ENCODE measurements at regions not wholly inside any gene's neighbourhood (a gene's known extent, or its start where the extent isn't known, plus 50 kb on each side); places are given as distances from the start of the nearest gene placed in this dataset.

DNA sequence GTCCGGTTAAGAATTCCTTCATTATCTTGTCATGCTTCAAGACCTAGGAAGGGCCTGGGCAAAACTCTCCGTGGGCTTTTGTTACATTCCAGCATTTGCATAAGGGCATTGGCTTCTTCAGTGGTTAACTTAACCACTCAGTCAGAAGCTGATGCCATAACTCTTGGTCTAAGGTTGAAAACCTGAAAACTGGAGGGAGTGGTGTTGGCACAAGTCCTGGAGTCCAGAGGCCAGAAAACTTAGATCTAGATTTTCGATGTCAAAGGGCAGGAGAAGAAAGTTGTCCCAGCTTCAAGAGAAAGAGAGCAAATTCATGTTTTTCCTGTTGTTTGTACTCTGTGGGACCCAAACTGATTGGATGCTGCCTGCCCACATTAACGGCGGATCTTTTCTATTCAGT lies 86.6 kb upstream of the GC start:
- Histone ChIP-seq H3K9ac (ENCODE audit: low read length) (no peak overlapping the region), H3F3A (ENCODE audit: insufficient read depth, low read length, poor library complexity, severe bottlenecking) (no peaks in the 10 kb centered on the region), H3K9me3 (ENCODE audit: low read length) (no peaks in the 10 kb centered on the region), H3K9me2 (ENCODE audit: insufficient read depth, low read length) (no peaks in the 10 kb centered on the region), H4K20me1 (ENCODE audit: insufficient read depth) (no peaks in the 10 kb centered on the region), H3K4me3 (ENCODE audit: low read length) (no peak overlapping the region), H3K27ac (ENCODE audit: low read length) (no peak overlapping the region), H3K36me3 (ENCODE audit: insufficient read depth, low read length) (no peaks in the 10 kb centered on the region), H2AFZ (ENCODE audit: low read depth, low read length) (no peak overlapping the region), H3K79me2 (replicated peaks; ENCODE audit: insufficient read depth, low read length) (no peaks in the 10 kb centered on the region), H3K4me2 (ENCODE audit: low read length) (no peak overlapping the region), H3K27me3 (ENCODE audit: insufficient read depth, low read depth, low read length) (no peaks in the 10 kb centered on the region)
- TF ChIP-seq POLR2AphosphoS5 (IDR thresholded peaks at IDR 0.05), result no peak
- TF ChIP-seq, protein P1, sequence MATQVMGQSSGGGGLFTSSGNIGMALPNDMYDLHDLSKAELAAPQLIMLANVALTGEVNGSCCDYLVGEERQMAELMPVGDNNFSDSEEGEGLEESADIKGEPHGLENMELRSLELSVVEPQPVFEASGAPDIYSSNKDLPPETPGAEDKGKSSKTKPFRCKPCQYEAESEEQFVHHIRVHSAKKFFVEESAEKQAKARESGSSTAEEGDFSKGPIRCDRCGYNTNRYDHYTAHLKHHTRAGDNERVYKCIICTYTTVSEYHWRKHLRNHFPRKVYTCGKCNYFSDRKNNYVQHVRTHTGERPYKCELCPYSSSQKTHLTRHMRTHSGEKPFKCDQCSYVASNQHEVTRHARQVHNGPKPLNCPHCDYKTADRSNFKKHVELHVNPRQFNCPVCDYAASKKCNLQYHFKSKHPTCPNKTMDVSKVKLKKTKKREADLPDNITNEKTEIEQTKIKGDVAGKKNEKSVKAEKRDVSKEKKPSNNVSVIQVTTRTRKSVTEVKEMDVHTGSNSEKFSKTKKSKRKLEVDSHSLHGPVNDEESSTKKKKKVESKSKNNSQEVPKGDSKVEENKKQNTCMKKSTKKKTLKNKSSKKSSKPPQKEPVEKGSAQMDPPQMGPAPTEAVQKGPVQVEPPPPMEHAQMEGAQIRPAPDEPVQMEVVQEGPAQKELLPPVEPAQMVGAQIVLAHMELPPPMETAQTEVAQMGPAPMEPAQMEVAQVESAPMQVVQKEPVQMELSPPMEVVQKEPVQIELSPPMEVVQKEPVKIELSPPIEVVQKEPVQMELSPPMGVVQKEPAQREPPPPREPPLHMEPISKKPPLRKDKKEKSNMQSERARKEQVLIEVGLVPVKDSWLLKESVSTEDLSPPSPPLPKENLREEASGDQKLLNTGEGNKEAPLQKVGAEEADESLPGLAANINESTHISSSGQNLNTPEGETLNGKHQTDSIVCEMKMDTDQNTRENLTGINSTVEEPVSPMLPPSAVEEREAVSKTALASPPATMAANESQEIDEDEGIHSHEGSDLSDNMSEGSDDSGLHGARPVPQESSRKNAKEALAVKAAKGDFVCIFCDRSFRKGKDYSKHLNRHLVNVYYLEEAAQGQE (IDR thresholded peaks at IDR 0.05; ENCODE audit: borderline replicate concordance), result no peak
- TF ChIP-seq EP300 (conservative IDR thresholded peaks at IDR 0.05; ENCODE audit: poor library complexity, severe bottlenecking), result no peak
- TF ChIP-seq RAD21 (conservative IDR thresholded peaks at IDR 0.05), result no peak
- no peak for TF ChIP-seq SMC3 (conservative IDR thresholded peaks at IDR 0.05; ENCODE audit: poor library complexity)
- no peak for TF ChIP-seq TAF1 (IDR thresholded peaks at IDR 0.05; ENCODE audit: low read depth)
- no peak for TF ChIP-seq MXI1 (conservative IDR thresholded peaks at IDR 0.05; ENCODE audit: poor library complexity, severe bottlenecking)
- TF ChIP-seq EZH2 (IDR thresholded peaks at IDR 0.05; ENCODE audit: borderline replicate concordance, insufficient read depth, low read length, poor library complexity, severe bottlenecking), result no peak
- TF ChIP-seq CTCF (IDR thresholded peaks at IDR 0.05; ENCODE audit: poor library complexity, severe bottlenecking), result no peak

DNA sequence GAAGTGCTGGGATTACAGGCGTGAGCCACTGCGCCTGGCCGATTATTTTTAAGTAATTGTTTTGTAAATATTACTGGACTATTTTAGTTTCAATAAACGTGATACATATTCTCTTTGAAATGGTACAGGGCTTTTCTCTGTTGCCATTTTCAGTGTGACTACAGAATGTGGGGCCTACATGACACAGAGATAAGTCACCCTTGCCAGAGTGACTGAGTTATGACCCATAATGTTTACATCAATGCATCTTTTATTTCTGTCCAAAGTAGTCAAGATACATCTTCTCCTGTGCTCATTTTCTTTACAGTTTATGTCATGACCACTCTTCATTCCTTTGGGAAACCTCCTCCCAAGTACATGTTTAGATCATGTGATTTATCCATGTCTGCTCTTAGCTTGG lies 88.3 kb upstream of the GC start:
- Histone ChIP-seq H2AFZ (ENCODE audit: low read depth, low read length) (peak overlapping the region; percentile 25), H4K20me1 (ENCODE audit: insufficient read depth) (no peaks in the 10 kb centered on the region), H3K27me3 (ENCODE audit: insufficient read depth, low read depth, low read length) (no peaks in the 10 kb centered on the region), H3K4me3 (ENCODE audit: low read length) (peak overlapping the region; percentile 33), H3K9me2 (ENCODE audit: insufficient read depth, low read length) (no peaks in the 10 kb centered on the region), H3K9me3 (ENCODE audit: low read length) (no peaks in the 10 kb centered on the region), H3K9ac (ENCODE audit: low read length) (peak overlapping the region; percentile 35), H3K36me3 (ENCODE audit: insufficient read depth, low read length) (no peaks in the 10 kb centered on the region), H3K27ac (ENCODE audit: low read length) (peak overlapping the region; percentile 87), H3K79me2 (replicated peaks; ENCODE audit: insufficient read depth, low read length) (no peaks in the 10 kb centered on the region), H3F3A (ENCODE audit: insufficient read depth, low read length, poor library complexity, severe bottlenecking) (no peaks in the 10 kb centered on the region), H3K4me2 (ENCODE audit: low read length) (peak overlapping the region; percentile 72)
- no peak for TF ChIP-seq EZH2 (IDR thresholded peaks at IDR 0.05; ENCODE audit: borderline replicate concordance, insufficient read depth, low read length, poor library complexity, severe bottlenecking)
- TF ChIP-seq MXI1 (conservative IDR thresholded peaks at IDR 0.05; ENCODE audit: poor library complexity, severe bottlenecking), result no peak
- no peak for TF ChIP-seq SMC3 (conservative IDR thresholded peaks at IDR 0.05; ENCODE audit: poor library complexity)
- TF ChIP-seq, protein P1 (IDR thresholded peaks at IDR 0.05; ENCODE audit: borderline replicate concordance), result no peak
- no peak for TF ChIP-seq POLR2AphosphoS5 (IDR thresholded peaks at IDR 0.05)
- no peak for TF ChIP-seq RAD21 (conservative IDR thresholded peaks at IDR 0.05)
- no peak for TF ChIP-seq CTCF (IDR thresholded peaks at IDR 0.05; ENCODE audit: poor library complexity, severe bottlenecking)
- TF ChIP-seq EP300 (conservative IDR thresholded peaks at IDR 0.05; ENCODE audit: poor library complexity, severe bottlenecking), result no peak
- TF ChIP-seq TAF1 (IDR thresholded peaks at IDR 0.05; ENCODE audit: low read depth), result no peak

All from neural cell (in vitro differentiated cells).